C4-2B (cell line): ENCODE measurements at regions not wholly inside any gene's neighbourhood (a gene's known extent, or its start where the extent isn't known, plus 50 kb on each side); places are given as distances from the start of the nearest gene placed in this dataset.

Experiments used
- H3K27ac ChIP-seq: fragments of 450-650 bp; 2 replicates; pipeline ENCODE4 v1.5.1; 2017
- ZFX ChIP-seq: fragments of 450-650 bp; IDR thresholded peaks from 2 replicates; pipeline ENCODE4 v1.6.1; 2017
- TF ChIP-seq, protein P1 (sequence below): fragments of 450-650 bp; conservative IDR thresholded peaks from 2 replicates; pipeline ENCODE4 v1.5.1; 2017; ENCODE audit warnings: mild to moderate bottlenecking

DNA sequence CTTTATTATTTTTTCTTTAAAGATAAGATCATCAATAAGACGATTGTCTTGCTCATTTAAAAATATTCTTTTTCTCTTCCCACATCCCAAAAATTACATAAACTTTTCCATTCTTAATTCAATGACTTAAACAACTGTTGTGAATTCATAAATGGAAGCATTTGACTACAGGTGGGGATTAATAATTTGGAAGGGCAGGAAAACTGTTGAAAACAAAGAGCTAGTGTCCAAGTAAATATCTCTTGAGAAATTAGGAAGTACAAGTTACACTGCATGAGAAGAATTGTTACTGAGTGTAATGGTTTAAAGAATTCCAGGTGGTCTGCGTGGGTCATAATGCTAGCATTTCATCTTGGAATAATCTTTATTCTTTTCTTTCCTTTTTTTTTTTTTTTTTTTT is 634.8 kb upstream of the ZEB2 start:
- no peak overlapping the region for H3K27ac ChIP-seq
- TF ChIP-seq, protein P1, sequence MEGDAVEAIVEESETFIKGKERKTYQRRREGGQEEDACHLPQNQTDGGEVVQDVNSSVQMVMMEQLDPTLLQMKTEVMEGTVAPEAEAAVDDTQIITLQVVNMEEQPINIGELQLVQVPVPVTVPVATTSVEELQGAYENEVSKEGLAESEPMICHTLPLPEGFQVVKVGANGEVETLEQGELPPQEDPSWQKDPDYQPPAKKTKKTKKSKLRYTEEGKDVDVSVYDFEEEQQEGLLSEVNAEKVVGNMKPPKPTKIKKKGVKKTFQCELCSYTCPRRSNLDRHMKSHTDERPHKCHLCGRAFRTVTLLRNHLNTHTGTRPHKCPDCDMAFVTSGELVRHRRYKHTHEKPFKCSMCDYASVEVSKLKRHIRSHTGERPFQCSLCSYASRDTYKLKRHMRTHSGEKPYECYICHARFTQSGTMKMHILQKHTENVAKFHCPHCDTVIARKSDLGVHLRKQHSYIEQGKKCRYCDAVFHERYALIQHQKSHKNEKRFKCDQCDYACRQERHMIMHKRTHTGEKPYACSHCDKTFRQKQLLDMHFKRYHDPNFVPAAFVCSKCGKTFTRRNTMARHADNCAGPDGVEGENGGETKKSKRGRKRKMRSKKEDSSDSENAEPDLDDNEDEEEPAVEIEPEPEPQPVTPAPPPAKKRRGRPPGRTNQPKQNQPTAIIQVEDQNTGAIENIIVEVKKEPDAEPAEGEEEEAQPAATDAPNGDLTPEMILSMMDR = no peak
- TF ChIP-seq ZFX = no peak

DNA sequence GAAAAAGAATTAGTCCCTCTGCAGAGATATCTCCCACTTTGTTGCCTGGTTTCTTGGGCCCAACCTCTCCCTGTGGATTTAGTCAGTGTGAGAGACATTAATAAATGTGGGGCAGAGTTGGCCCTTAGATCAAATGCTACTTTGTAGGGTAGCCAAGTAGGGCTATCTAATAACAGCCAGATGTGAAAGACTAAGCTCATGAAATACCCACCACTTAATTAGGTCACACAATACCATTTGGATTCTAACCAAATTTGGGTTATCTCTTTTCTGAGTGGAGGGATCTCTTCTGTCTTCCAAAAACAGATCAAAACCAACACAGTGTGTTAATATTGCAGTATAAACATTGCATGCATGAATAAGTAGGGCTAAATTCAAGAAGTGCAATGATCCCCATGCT is 626.8 kb upstream of the ZEB2 start:
- no peak for TF ChIP-seq ZFX
- no peak overlapping the region for H3K27ac ChIP-seq

DNA sequence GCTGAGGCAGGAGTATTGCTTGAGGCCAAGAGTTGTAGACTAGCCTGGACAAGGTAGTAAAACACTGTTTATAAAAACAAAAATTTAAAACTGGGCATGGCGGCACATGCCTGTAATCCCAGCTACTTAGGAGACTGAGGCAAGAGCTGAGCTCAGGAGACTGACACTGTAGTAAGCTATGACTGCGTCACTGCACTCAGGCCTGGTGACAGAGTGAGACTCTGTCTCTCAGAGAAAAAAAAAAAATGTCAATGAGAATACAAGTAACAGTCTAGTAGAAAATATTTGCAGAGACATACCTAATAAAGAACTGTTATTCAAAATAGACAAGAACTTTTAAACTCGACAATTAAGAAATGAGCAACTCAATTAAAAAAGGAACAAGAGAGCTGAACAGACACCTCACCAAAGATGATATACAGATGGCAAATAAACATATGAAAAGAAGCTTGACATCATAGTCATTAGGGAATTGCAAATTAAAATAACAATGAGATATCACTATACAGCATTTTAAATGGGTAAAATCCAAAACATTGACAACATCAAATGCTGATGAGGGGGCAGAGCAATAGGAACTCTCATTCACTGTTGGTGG is 624.3 kb upstream of the ZEB2 start:
- TF ChIP-seq, protein P1 = no peak
- no peak for TF ChIP-seq ZFX
- H3K27ac ChIP-seq = no peak overlapping the region

GRCh38 chr2:145141981-145142380 is 622.1 kb upstream of the ZEB2 start:
- H3K27ac ChIP-seq = no peak overlapping the region
- TF ChIP-seq ZFX = no peak
- TF ChIP-seq, protein P1 = no peak

DNA sequence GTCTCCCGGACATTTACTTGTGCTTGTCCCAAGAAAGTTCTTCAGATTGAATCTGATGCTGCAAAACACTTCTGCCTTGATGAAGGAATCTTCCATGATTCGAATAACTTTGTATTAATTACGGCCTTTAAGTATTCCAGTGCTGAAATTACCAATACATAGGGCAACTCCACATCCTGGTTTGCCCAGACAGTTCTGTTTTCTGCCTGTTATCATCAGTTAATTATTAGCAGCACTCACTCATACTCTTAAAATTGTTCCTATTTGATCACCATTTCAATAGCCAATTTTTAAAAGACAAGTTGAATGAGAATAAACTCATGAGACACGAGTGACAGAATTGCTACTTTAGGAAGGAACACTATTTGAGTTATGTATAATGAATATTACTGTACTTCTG is 620.7 kb upstream of the ZEB2 start:
- no peak overlapping the region for H3K27ac ChIP-seq
- TF ChIP-seq ZFX = no peak
- TF ChIP-seq, protein P1 = no peak

GRCh38 chr2:145138626-145139025 is 618.7 kb upstream of the ZEB2 start:
- H3K27ac ChIP-seq = no peak overlapping the region

GRCh38 chr2:145137901-145138300 is 618.0 kb upstream of the ZEB2 start:
- TF ChIP-seq ZFX = no peak
- TF ChIP-seq, protein P1 = no peak
- no peak overlapping the region for H3K27ac ChIP-seq

More at GRCh38 chr2:145138626-145139025, 618.7 kb upstream of the ZEB2 start:
- TF ChIP-seq, protein P1 = no peak
- TF ChIP-seq ZFX = no peak

- TF ChIP-seq, protein P1 = no peak
- TF ChIP-seq ZFX = no peak
- no peak overlapping the region for H3K27ac ChIP-seq
Measured at GRCh38 chr2:145137211-145137610, 617.3 kb upstream of the ZEB2 start.
